NCI-H2029 treated with DMSO at 0.1 percent for 48 hours (cell line): ENCODE measurements at regions not wholly inside any gene's neighbourhood (a gene's known extent, or its start where the extent isn't known, plus 50 kb on each side); places are given as distances from the start of the nearest gene placed in this dataset.

ENCODE experiments used
- DNase-seq: peaks from one replicate; lab custom pipeline; 2025; lab: John Stamatoyannopoulos, UW

DNA sequence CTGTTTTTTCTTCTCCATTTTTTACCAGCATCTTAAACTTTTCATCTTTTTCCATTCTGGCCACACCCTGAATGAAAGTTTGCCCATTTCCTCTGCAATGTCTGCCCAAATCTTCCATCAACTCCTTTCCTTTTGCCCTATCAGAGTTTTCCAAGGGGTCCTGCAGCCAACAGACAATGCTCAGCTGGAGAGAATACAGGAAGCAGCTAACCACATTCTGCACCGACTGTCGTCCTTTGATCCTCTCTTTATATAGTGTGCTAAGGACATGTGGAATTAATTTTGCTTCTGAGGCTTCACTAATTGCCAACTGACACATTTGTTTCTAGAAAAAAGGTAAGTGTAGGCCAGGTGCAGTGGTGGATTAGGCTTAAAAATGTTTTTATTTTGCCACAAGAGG, 50.5 kb upstream of the DLX2 start:
- no peak for DNase-seq

DNA sequence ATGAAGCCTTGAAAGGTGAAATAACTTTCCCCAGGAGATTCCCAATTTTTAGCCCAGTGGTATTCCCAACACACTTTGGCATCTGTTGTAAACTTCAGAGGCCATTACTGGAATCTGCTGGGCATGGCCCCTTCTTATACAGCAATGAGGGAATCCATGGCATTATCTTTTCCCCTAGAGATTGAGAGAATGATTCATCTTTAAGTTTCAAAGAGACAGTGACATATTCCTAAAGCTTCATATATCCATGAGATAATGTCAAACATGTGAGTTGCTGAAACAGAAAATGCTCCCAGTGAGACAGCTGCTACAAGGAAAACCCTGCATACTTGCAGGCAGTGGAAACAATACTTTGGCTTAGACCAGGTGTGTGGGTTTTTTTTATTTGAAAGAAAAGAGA, 51.1 kb upstream of the DLX2 start:
- no peak for DNase-seq

DNA sequence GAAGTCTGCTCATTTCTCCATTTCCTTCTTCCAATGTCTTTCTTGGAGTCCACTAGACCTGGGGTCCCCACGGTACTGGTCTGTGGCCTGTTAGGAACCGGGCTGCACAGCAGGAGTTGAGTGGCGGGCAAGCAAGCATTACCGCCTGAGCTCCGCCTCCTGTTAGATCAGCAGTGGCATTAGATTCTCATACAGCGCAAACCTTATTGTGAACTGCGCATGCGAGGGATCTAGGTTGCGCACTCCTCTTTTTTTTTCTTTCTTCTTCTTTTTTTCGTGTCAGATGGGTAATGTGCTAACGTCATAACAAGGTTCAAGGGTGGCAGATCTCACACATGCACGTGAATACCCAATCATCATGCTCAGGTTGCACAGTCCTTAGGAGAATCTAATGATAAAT, 53.1 kb upstream of the DLX2 start:
- no peak for DNase-seq

DNA sequence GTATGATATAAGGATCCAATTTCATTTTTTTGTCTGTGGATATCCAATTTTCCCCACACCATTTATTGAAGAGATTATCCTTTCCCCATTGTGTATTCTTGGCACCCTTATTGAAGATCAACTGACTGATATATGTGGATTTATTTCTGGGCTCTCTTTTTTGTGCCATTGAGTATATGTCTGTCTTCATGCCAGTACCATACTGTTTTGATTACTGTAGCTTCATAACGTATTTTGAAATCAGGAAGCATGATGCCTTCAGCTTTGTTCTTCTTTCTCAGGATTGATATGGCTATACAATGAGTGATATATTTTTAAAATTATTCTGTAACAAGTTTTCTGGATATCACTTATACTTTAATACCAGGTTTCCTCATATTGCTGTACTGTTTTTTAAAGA, 58.1 kb upstream of the DLX2 start:
- no peak for DNase-seq

DNA sequence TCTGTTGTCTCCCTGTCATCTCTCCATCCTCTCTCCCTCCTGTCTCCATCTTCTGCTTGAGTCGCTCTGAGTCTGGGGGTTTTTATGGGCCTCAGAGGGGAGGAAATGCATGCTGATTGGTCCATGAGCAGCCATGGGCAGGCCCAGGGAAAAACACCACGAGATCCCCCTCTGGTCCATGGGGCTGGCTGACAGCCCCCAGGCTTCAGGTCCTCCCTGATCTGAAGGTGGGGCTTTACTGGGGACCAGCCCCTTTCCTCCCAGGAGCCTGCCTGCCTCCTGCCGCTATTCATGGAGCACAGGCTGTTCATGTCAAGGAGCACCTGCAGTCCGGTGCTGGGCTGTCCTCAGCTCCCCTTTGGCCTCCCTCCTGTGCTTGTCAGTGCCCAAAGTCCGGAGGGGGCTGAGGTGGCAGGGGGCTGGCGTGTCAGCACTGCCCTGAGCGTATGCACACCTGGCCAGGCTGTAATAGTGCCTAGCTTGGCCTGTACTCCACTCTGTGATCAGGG, 59.6 kb upstream of the DLX2 start:
- DNase-seq = no peak

DNA sequence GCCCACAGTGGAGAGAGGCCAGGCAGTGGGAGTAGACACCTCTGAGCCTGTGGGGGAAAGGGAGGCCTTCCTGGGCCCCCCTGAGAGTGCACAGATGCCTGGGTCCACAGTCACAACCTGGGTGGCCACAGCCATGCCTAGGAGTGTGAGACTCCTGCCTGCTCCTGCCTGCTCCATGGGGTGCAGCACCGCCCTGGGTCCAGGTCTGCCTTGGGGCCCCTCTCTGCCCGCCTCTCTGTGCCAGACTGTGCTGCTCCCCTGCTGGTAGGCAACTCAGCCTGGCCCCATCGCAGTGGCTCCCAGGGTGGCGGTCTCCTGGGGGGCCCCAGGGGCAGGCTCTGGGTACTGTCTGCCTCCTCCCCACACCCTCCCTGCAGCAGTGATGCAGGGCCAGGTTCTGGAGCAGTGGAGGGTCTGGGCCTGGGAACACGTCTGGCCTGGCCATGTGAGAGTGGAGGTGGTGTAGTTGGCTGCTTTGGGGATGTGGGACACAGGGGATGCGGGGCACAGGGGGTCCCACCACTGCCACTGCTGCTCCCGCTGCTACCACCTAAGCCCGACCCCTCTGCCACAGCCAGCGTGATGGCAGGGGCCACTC, 60.1 kb upstream of the DLX2 start:
- no peak for DNase-seq

DNA sequence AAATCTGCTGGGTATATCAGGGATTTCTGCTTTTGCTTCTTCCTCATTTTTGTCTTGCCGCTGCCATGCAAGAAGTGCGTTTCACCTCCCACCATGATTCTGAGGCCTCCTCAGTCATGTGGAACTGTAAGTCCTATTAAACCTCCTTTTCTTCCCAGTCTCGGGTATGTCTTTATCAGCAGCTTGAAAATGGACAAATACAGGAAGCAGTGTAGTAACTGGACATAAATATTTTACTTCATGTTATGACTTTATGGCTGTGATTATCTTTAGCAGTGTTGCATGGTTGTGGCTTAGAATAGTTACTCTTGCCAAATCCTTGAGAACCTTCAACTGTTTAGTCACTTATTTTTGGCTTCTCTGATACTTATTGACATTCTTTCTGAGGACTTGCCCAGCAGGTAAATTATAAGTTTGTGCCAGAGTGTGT, 66.2 kb upstream of the DLX2 start:
- DNase-seq = no peak

DNA sequence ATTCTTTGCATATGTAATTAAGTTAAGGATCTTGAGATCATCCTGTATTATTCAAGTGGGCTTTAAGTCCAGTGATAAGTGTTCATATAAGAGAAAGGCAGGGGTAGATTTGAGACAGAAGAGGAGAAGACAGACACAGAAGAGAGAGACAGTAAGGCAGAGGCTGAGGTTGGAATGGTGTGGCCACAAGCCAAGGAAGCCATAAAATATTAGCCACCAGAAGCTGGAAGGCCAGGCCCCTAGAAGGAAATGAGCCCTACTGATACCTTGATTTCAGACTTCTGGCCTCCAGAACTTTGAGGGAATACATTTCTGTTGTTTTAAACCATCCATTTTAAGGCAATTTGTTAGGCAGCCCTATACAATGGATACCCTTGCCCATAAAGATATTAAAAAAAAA, 66.9 kb upstream of the DLX2 start:
- DNase-seq = no peak

DNA sequence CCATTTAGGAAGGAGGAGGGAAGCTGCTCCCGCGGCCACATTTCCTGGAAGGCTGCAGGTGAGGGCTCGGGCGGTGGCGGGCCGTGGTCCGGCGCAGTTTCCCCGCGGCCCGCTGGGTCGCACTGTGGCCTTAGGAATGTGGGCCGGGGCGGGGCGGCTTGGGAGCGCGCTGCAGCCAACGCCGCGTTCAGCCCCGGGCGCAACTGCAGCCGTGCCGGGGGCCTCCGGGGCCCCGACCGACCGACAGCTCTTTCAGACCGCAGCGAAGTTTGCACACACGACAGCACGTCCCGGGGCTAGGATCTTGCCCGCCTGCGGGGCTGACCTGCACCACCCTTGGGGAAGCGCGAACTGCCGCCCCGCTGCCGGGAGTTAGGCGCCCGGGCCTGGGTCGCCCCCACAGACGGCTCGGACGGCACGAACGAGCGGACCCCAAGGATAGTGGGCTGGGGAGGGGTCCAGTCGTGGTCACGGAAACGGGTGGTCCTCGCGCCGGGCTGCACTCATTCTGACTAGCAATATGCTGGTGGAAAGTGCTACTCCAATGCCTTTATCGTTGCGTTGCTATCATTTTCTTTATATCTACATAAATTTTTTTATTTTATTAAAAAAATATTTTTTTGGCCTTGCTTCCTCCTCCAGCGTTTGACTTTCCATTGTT, 69.9 kb upstream of the DLX2 start:
- DNase-seq = no peak

DNA sequence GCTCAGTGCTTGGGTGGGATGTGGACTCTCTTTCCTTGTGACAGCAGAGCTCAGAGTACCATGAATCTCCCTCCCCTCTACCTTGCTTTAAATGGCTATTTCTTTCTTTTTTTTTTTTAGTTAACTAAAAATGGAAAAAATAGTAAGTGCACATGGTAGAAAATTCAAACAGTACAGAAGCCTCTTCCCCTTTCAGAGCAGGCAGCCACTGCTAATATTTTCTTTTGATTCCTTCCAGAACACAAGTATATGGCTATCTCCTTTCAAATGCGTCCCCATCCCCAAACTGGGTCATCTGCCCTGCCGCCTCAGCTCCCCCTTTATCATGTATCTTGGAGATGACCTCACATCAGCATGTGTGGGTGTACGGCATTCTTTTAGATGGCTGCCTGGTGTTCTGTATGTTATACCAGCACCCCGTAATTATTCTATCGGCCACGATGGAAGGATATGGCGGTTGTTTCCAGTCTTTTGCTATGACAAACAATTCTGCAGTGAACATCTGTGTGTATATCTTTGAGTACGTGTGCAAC, 70.5 kb upstream of the DLX2 start:
- DNase-seq = no peak

DNA sequence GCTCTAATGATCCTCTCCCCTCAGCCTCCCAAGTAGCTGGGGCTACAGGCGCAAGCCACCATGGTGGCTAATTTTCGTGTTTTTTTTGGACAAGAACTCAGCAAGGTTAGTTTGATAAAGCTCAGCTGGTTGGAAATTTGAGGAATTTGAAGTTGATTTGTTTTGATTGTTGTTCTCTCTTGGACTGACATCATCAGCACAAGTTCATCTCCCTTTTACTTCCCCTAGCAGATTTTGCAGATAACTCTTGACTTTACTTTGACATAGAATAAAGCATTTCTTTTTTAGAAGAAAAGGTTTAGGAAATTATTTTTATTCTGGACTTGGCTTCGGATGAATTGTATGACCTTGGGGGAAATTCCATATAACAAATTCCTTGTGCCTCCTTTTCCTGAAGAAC, 74.9 kb upstream of the DLX2 start:
- DNase-seq = no peak

DNA sequence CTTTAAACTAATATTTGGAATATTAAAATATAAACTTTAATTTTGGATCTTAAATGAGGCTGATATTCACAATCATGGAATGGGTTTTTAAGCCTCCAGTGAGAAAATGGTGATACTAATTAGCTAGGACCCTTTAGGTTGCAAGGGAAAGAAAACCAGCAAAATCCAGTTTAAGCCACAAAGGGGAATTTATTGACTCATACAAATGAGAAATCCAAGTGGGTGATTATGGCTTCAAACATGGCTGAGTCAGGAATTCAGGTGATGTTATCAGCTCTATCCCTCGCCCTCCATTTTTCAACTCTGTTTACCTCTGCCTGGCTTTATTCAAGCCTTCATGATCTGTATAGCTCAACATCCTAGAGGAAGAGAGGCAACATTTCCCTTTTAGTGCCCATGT, 75.3 kb upstream of the DLX2 start:
- no peak for DNase-seq

DNA sequence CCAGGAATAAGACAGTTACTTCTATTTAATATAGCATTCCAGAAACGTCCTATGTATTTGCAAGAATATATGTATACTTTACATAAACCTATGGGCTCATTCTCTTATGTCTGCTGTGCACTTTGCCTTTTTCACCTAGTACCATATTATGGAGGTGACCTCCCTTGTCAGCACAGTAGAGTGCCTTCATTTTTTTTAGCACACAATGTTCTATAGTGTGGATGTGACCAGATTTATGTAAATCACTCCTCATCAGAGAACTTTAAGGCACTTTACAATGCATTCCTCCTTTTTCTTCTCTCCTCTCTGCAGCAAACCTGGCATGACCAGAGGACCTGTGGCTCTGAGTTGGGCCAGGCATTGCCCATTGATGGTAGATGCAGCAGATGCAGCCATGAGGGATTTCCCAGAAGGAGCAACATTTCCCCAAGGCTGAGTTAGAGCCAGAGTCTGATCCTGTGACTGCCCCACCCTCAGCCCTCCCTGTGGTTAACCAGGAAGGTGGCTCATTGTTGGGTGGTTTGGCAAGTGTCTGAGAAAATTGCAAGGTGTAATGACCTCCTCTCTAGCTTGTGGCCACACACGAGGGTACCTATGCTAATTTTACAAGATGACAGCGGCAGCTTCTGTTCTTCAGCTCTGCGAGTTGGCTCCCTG, 76.5 kb upstream of the DLX2 start:
- no peak for DNase-seq

DNA sequence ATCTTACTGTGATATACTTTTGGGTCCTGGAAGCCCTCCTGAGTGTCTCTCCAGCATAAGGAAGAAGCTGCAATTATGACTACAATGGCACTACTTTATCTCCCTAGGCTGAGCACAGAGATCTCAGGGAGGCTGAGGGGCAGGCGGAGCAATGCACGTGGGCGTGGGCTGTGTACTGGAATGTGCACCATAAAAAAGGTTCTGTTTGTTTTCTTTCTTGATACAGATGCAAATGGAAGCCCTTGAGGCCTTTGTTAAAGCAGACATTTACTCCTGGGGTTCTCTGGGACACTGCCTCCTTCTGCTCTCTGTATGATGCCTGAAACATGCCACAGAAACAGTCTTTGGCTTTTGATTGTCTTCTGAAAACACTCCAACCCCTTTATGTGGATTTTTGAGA, 79.1 kb upstream of the DLX2 start:
- DNase-seq = no peak

DNA sequence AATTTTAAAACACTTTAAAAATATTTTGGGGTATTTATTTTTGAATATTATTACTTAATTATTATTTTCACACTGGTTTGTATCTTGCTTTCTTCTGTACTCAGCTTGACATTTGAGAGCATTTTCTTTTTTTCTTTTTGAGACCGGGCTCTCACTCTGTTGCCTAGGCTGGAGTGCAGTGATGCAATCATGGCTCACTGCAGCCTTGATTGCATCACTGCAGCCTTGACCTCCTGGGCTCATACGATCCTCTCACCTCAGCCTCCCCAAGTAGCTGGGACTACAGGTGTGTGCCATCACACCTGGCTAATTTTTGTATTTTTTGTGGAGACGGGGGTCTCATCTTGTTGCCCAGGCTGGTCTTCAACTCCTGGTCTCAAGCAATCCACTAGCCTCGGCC, 79.9 kb upstream of the DLX2 start:
- no peak for DNase-seq

DNA sequence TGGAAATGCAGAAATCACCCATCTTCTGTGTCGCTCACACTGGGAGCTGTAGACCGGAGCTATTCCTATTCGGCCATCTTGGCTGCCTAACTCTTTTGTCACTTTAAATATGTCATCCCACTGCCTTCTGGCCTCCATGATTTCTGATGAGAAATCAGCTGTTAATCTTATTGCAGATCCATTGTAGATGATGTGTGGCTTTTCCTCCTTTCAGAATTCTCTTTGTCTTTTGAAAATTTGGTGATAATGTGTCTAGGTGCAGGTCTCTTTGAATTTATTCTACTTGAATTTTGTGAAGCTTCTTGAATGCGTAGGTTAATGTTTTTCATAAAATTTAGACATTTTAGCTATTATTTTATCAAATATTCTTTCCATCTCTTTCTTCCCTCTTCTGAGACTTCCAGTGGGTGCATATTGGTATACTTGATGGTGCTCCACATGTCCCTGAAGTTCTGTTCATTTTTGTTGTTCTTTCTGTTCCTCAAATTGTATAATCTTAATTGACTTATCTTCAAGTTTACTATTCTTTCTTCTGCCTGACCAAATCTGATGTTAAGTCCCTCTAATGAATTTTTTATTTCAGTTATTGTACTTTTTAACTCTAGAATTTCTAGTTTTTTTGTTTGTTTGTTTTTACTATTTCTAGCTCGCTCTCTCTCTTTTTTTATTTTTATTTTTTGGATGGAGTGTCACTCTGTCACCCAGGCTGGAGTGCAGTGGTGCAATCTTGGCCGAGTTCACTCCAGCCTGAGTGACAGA, 90.8 kb upstream of the DLX2 start:
- no peak for DNase-seq

DNA sequence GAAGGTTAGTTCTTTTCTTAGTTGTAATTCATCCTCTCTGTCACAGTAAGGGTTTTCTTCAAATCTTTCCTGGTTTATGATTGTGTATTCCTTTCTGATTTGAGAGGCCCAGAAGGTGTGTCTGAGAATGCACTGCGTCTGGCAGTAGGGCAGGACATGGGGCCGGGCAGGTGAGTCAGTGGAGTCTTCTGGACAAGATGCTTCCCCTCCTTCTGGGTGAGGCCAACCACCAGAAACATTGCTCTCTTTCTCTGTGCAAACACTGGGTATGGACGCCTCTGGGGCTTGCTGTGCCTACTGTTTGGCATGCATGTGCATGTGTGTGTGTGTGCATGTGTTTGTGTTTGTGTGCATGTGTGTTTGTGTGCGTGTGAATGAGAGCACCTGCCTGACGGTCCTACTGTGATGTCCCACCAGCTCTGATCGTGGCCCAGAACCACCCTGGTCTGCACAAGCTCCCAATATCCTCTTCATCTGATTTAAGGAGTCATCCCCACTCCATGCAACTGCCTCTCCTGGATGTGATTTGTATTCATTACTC, 93.2 kb upstream of the DLX2 start:
- DNase-seq = no peak

DNA sequence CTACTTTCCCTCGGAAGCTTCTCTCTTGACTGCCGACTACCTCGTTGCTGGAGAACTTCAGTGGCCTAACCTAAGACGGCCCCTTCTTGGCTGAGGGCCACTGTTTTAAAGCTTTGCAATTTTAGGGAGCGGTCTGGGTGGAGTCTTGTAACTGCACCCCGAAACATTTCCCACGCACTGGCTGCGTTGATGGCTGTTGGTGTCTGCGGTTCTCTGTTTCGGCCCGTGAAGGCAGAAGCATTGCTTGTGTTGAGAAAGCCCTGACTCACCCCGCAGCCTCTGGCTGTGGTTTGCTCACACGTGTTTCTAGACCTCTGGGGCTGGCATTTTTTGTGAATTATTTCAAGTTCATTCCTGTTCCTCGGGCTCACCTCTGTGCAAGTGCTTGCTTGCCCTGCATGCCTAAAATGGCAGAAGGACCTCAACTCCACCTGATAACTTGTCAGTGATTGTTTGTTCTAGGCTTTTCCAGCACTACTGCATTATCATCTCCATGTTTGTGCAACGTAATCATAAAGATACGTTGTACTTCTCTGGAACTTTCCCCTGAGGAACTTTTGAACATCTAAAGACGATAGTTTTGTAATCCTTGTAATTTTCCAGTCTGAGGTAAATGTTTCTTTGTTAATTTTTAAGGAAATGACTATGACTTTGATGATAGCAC, 94.2 kb upstream of the DLX2 start:
- DNase-seq = no peak

DNA sequence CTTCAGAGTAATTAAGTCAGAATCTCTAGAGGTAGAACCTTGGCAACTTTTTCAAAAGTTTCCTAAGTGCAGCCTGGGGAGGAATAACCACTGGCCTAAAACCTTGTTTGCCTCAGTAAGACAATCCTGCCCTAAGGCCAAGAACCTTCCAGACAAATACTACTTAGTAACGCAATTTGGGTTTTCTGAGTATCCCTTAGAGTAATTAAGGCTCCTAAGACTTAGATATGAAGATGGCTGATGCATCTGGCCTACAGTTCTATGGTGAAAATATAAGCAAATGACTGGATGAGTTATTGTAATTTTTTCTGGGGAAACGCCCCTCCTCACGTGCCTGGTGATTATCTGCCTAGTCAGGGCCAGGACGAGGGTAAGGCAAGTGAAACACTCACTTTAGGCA, 95.7 kb upstream of the DLX2 start:
- no peak for DNase-seq

DNA sequence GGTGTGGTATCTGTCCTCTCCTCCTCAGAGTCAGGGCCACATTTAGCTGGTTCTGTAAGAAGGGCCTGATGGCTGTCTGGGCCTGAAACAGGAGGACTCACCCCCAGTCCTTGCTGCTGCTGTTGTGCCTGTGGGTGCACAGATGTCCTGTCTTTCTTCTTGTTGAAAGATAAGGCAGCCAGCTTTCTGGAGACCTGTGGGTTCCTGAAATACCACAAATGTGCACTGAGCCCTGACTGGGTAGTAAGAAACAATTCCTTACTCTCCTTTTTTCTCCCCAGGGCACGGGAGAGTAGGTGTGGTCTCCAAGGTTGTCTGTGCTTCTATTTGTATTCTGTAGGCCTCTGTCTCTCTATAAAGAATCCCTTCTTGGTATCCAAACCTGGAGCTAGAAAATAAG, 96.2 kb upstream of the DLX2 start:
- no peak for DNase-seq

DNA sequence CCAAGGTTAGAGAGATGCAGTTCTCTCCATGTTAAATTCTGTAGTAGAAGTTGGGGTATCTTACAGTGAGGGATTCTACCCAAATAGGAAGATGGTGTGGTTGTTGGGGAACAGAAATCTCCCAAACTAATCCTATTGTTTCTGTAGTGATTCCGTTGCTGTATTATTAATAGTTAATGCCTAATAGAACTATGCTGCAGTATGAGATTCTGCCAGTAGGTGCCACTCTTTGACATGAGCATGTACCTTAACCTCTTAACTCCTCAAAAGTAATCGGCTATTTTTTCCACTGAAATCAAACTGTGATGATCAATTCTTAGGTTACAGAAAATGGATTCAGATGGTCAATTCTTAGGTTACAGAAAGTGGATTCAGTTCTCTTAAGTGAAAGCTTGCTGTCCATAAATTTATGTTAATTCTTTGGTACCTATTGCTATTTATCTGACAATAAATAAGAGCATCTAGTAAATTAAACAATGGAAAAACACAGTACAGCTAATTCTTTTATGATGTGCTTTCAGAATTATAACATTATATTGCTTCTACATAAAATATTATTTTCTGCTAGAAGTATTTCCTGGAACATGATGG, 97.9 kb upstream of the DLX2 start:
- no peak for DNase-seq
